HepG2 (cell line): ENCODE measurements at regions not wholly inside any gene's neighbourhood (a gene's known extent, or its start where the extent isn't known, plus 50 kb on each side); places are given as distances from the start of the nearest gene placed in this dataset.

Experiments used
- ELF4 ChIP-seq: sonication (generic); formaldehyde crosslinking; IDR thresholded peaks from 2 replicates; pipeline ENCODE4 v1.5.0; 2020; ENCODE audit warnings: missing genetic modification reagents, mild to moderate bottlenecking, moderate library complexity, borderline replicate concordance
- ETV6 ChIP-seq: sonication (generic); formaldehyde crosslinking; conservative IDR thresholded peaks from 2 replicates; pipeline ENCODE4 v1.4.0; 2020; ENCODE audit warnings: missing genetic modification reagents
- FOXM1 ChIP-seq: sonication (generic); formaldehyde crosslinking; IDR thresholded peaks from 2 replicates; pipeline ENCODE4 v1.5.0; 2020; ENCODE audit warnings: missing genetic modification reagents
- MAFK ChIP-seq, 2 experiments: IDR thresholded peaks in 1 of 2; conservative IDR thresholded peaks in 1 of 2; 2 replicates each; pipeline ENCODE4 v1.6.1; 2011; ENCODE audit warnings: improper control_type of control experiment in 2 of 2, low read length in 2 of 2
- MTA1 ChIP-seq: sonication (generic); formaldehyde crosslinking; IDR thresholded peaks from 2 replicates; pipeline ENCODE4 v1.4.0; 2020; ENCODE audit warnings: missing genetic modification reagents, mild to moderate bottlenecking, borderline replicate concordance
- PHF8 ChIP-seq: sonication (generic); formaldehyde crosslinking; IDR thresholded peaks from 2 replicates; pipeline ENCODE4 v1.5.0; 2020; ENCODE audit warnings: missing genetic modification reagents
- TF ChIP-seq, protein P1 (sequence below): sonication (generic); formaldehyde crosslinking; IDR thresholded peaks from 2 replicates; pipeline ENCODE4 v1.5.1; 2020; ENCODE audit warnings: mild to moderate bottlenecking, missing genetic modification reagents, moderate library complexity
- TF ChIP-seq, protein P2 (sequence below): sonication (generic); formaldehyde crosslinking; conservative IDR thresholded peaks from 2 replicates; pipeline ENCODE4 v1.8.1; 2023; ENCODE audit warnings: missing genetic modification reagents

DNA sequence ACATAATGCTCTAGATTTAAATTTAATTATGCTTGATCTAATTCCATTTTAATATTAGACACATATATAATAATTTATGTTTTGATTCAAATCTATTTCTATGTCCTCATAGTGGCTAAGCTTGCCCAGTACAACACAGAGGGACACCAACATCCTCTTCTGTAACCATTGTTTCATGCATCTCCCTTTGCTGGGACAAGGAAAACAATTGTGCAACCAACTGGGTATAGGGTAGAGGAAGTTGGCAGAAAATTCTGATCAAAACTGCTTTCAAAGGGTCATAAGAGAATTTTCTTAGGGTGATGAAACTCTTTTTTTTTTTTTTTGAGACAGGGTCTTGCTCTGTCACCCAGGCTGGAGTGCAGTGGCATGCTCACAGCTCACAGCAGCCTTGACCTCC is 121.4 kb upstream of the SGO1 start:
- TF ChIP-seq MTA1 (CRISPR knock-in tag) (no peak), ETV6 (CRISPR knock-in tag) (no peak), PHF8 (no peak), FOXM1 (no peak), ELF4 (CRISPR knock-in tag) (no peak), MAFK (conservative IDR thresholded peaks at IDR 0.05 in 1 of 2, IDR thresholded peaks at IDR 0.05 in 1 of 2; ENCODE audit: low read length in 2 of 2) (no peak)
- TF ChIP-seq, protein P1, sequence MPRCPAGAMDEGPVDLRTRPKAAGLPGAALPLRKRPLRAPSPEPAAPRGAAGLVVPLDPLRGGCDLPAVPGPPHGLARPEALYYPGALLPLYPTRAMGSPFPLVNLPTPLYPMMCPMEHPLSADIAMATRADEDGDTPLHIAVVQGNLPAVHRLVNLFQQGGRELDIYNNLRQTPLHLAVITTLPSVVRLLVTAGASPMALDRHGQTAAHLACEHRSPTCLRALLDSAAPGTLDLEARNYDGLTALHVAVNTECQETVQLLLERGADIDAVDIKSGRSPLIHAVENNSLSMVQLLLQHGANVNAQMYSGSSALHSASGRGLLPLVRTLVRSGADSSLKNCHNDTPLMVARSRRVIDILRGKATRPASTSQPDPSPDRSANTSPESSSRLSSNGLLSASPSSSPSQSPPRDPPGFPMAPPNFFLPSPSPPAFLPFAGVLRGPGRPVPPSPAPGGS (CRISPR knock-in tag), result no peak
- TF ChIP-seq, protein P2, sequence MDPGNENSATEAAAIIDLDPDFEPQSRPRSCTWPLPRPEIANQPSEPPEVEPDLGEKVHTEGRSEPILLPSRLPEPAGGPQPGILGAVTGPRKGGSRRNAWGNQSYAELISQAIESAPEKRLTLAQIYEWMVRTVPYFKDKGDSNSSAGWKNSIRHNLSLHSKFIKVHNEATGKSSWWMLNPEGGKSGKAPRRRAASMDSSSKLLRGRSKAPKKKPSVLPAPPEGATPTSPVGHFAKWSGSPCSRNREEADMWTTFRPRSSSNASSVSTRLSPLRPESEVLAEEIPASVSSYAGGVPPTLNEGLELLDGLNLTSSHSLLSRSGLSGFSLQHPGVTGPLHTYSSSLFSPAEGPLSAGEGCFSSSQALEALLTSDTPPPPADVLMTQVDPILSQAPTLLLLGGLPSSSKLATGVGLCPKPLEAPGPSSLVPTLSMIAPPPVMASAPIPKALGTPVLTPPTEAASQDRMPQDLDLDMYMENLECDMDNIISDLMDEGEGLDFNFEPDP (CRISPR knock-in tag), result no peak
